ENCODE measurements at regions not wholly inside any gene's neighbourhood (a gene's known extent, or its start where the extent isn't known, plus 50 kb on each side); places are given as distances from the start of the nearest gene placed in this dataset.
"Not testable (repeated sequence)": the region's sequence is repeated elsewhere in the genome, so short reads cannot be mapped to it uniquely, and the experiment has no call there.

DNA sequence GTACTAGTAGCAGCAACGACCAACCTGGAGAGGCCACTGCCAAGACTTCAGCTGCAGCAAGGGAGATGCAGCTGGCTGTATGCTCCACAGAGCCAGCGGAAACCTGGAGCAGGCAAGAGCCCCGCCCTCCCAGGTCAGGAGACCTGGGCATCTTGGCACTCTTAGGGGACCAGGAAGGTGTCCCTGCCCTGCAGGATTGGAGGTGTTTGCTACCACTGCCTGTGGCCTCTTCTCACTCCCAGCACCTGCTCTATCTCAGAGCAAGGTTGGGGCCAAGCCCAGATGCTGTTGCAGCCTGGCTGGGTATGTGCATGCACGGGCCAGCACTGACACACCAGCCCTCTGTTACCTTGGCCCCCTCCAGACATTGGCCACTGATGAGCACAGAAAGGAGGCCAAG is 1512.8 kb downstream of the REEP3 start:
- no peak for DNase-seq (ENCODE audit: low spot score)

DNA sequence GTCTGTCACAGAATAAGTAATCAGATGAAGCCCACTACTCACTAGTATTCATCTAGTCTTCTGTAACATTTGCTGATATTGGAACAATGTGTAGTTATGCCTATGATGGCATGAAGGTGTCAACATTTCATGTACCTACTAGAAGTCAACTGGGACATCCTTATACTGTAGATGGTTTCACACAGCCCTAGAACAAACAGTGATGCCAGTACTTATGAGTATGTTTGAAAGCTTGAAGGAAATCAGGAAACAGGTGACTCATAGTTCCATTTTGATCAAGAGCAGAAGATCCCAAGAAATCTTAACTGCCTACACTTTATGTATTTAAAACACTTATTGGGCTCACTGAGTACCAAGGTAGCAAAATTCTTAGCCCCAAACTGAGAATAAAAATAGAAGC is 1519.6 kb downstream of the REEP3 start:
- DNase-seq (ENCODE audit: low spot score): no peak

DNA sequence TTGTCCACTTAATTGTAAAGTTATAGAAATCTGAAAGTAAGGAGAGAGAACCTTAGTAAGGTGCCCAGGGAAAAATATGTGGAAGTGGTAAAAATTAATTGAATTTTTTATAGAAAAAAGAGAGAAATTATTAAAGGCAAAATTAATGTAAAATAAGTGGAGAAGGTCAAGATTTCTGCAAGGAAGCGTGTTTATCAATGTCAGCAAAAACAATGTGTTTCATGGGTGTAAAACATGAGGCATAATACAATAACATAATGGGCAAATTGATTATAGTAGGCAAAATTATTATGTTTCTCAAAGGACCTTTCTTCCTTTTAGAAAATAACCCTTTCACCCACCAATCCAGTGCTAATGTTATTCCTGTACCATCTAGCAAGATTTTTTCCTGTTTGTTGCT is 1520.1 kb downstream of the REEP3 start:
- DNase-seq (ENCODE audit: low spot score): no peak

DNA sequence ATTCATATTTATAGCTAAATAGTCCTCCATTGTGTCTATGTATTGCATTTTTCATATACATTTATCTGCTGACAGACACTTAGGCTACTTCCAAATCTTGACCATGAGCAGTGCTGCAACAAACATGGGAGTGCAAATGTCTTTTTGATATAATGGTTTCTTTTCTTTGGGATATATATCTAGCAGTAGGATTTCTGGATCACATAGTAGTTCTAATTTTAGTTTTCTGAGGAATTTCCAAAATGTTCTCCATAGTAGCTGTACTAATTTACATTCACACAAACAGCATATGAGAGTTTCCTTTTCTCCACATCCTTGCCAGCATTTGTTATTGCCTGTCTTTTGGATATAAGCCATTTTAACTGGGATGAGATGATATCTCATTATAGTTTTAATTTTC is 1521.3 kb downstream of the REEP3 start:
- DNase-seq (ENCODE audit: low spot score): no peak

DNA sequence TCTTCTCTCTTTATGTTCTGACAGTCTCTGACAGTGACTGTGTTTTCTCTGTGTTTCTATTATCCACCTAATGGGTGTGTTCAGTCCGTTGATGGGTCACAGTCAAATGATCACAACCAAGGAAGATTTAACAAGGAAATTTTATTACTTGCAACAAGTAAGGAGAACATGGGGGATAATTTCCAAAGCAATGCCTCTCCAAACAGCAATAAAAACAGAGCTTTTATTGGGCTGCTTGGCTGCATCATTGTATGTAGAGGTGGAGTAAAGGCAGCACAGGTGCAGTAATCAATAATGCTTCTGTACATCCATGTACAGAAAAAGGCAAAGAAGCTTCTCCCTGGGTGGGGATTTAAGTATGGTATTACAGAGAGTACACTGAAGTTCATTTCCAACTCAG is 1525.6 kb downstream of the REEP3 start:
- DNase-seq (ENCODE audit: low spot score): no peak

DNA sequence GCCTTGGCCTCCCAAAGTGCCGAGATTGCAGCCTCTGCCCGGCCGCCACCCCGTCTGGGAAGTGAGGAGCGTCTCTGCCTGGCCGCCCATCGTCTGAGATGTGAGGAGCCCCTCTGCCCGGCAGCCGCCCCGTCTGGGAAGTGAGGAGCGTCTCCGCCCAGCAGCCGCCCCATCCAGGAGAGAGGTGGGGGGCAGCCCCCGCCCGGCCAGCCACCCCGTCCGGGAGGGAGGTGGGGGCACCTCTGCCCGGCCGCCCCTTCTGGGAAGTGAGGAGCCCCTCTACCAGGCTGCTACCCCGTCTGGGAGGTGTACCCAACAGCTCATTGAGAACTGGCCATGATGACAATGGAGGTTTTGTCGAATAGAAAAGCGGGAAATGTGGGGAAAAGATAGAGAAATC is 1530.9 kb downstream of the REEP3 start:
- DNase-seq (ENCODE audit: low spot score): not testable (repeated sequence)

DNA sequence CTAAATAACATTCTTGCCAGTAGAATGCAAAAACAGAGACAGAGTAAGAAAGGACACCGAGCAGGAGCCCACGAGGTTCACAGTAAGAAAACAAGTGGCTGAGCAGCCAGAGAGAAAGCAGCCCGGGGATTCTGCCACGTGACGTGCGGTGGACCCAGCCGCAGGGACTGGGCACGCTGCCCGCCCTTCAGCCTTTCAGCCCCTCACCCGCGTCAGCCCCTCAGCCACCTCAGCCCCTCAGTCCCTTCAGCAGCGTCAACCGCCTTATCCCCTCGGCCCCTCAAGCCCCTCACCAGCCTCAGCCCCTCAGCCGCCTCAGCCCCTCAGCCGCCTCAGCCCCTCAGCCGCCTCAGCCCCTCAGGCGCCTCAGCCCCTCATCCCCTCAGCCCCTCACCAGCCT is 1532.2 kb downstream of the REEP3 start:
- not testable (repeated sequence) for DNase-seq (ENCODE audit: low spot score)

DNA sequence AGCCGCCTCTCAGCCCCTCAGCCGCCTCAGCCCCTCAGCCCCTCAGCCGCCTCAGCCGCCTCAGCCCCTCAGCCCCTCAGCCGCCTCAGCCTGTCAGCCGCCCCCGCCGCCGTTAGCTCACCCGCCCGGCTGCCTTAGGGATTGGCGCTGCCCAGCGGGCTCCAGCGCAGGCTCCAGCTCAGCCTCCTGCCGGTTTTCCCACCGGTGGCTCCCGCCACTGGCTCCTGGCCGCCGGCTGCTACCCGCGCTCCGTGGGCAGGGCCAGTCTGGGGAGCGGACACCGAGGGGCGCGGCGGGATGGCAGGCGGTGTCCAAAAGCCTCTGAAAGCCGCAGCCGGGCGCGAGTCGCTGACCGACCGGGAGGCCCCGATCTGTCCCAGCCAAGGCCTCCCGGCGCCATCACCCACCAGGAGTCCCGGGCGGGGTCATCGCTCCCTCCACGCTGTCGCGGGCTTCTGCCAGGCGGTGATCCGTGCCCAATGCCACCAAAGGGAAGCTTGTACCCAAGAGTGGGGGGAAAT is 1532.7 kb downstream of the REEP3 start:
- DNase-seq (ENCODE audit: low spot score): not testable (repeated sequence)

DNA sequence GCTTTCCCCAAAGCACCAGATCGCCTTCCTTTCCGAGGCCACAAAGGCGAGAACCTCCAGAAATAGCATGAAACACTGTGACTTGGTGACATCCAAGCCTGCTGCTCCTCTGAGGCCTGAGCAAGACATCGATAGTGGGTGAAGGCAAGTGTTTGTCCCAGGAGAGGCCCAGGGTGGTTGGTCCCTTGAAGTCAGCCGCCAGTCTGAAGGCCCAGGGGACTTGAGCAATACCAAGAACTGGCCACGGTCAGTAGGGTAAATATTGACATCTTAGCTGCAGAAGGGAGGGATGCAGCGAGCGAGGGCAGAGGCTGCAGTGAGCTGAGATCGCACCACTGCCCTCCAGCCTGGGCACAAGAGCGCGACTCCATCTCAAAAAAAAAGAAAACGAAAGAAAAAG is 1533.5 kb downstream of the REEP3 start:
- not testable (repeated sequence) for DNase-seq (ENCODE audit: low spot score)

DNA sequence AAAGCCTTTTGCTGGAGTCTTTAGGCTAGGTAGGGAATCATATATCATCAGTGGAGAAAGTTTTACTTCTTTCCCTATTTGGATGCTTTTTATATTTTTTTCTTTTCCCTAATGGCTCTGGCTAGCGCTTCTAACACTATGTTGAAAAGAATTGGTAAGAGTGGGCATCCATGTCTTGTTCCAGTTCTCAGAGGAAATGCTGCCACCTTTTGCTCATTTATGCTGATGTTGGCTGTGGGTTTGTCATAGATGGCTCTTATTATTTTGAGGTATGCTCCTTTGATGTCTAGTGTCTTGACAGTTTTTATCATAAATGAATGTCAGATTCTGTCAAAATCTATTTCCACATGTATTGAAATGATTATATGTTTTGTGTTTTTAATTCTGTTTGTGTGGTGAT is 1544.1 kb downstream of the REEP3 start:
- DNase-seq (ENCODE audit: low spot score): no peak

DNA sequence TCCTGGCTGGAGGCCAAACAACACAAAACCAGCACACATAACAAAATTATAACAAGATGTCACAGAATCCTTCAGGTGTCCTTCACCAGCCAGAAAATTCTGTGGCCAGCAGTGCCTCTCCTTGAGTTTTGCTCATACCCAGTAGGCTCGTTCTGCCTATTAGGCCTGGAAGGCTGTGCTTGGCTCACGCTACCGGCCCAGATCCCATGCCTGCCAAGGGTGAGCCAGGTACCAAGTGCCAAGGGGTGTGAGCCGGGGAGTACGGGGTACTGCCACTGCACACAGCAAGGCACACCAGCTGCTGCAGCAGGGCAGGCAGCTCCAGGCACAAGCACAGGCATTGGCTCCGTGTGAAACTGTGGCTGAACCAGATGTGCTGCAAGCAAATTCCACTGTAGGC is 1562.0 kb downstream of the REEP3 start:
- DNase-seq (ENCODE audit: low spot score): no peak

DNA sequence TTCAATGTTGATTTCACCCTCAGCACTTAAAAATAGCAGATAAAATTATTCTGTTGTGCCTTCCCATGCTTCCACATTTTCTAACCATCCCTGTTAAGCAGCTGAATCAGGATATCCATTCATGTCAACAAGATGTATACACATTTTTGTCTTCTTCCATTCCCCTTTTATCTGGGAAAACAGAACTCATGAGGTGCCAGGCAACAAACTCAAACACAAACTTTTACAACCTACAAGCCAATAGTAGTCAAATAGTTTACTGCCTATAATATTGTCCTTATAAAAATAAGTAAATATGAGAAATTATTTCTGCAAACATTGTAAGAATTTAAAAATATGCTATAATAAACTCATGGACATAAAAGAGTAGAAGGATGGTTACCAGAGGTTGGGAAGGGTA is 1569.8 kb downstream of the REEP3 start:
- no peak for DNase-seq (ENCODE audit: low spot score)

DNA sequence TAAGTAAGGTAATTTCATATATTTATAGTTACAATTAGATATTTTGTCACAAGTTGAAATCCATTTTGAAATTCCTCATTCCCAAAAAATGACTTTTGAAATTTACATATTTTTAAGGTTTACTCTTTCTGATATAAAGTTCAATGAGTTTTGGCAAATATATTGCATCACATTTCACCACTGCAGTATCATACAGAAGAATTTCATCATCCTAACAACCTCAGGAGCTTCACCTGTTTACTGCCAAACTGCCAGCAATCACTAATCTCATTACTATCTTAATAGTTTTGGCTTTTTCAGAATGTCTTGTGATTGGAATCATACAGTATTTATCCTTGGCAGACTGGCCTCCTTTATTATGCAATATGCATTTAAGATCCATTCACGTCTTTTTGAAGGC is 1578.9 kb downstream of the REEP3 start:
- DNase-seq (ENCODE audit: low spot score): no peak

DNA sequence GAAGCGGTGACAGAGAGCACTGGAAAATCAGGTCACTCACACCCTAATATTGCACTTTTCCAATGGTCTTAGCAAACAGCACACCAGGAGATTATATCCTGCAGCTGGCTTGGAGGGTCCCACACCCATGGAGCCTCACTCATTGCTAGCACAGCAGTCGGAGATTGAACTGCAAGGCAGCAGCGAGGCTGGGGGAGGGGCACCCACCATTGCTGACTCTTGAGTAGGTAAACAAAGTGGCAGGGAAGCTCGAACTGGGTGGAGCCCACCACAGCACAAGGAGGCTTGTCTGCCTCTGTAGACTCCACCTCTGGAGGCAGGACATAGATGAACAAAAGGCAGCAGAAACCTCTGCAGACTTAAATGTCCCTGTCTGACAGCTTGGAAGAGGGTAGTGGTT is 1579.7 kb downstream of the REEP3 start:
- DNase-seq (ENCODE audit: low spot score): not testable (repeated sequence)

DNA sequence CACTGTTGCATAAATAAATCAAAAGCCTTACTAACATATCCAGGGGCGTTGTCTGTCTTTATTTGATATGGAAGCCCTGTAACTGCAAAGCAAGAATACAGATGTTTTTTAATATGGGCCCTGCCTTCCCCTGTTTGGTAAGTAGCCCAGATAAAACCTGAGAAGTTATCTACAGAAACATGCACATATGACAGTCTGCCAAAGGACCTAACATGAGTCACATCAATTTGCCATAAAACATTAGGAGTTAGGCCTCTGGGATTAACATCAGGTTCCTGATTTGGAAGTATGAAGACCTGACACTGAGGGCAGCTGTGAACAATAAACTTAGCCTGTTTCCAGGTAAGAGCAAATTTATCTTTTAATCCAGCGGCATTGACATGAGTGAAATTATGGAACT is 1588.8 kb downstream of the REEP3 start:
- DNase-seq (ENCODE audit: low spot score): no peak

DNA sequence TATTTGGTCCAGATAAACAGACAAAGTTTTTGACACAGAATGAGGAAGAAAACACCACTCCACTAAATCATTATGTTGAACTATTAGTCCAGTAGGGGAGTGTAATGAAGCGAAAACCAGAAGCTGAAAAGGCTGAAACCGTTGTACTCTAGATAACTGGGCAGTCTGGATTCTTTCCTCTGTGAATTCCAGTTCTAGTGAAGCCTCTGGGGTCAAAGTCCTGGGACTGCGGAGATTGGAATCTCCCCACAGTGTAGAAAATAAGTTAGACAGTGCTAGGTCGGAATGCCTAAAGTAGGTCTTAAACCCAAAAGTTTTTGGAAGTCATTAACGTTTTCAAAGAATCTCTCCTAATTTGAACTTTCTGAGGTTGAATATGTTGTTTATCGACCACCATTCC is 1589.9 kb downstream of the REEP3 start:
- DNase-seq (ENCODE audit: low spot score): not testable (repeated sequence)

DNA sequence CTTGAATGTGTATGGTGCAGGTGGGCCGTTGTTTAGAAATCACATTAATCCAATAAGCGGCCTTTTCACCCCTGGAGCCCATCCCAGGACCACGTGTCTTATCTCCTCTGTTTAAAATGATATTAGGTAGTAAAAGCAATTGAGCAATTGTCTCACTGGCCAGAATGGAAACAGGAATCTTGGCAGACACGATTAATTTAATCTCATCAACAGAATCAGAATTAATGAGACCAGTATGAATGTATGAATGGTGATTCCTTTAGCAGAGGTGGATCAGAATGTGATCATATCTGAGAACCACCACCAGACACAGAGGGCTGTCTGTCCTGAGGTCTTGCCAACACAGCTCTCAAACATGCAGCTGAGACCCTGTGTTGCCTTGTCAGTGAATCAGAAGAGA is 1591.4 kb downstream of the REEP3 start:
- no peak for DNase-seq (ENCODE audit: low spot score)

DNA sequence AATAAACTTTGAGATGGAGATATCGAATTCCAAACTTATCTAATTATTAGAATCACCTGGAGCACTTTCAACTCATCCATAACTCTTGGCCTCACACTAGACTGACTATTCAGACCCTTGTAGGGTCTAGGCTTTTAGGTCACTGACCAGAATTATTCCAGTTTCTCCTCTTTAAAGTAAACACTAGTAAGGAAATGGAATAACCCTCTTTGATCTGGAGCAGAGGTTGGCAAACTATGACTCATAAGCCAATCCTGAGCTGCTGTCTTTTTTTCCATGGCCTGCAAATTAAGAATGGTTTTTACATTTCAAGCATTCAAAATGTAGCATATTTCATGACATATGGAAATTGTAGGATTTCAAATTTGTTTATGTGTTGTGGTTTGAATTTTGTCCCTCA is 1601.9 kb downstream of the REEP3 start:
- DNase-seq (ENCODE audit: low spot score): no peak

DNA sequence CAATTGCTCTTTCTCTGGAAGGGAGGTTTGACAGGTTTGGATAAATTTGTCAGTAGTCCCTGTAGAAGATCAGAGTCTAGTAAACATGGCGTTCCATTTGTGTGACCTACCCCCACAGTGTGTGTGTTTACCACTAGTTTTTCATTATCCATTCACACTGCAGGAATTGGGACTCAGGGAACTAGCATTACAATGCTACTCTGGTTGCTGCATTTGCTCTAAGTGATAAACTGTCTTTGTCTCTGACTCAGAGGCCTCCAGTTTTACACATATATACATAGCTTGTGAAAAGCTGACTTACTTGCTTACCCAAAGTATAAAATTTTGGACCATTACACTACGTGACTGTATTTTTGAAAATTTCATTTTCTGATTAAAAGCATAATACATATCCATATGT is 1604.0 kb downstream of the REEP3 start:
- DNase-seq (ENCODE audit: low spot score): no peak

DNA sequence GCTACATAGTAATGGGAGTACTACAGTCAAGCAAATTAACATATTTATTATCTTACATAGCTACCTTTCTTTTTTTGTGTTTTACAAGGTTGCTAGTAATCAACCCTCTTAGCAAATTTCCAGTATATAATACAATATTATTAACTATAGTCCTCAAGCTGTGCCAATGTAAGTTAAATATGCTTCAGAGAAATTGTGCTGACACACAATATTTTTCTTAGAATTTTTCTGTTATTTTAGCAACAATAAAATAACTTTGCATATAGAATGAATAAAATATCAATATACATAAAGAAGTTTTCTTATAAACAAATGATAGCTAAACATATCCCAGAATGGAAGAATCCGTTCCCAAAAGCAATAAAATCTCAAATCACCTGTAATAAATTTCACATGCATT is 1605.1 kb downstream of the REEP3 start:
- DNase-seq (ENCODE audit: low spot score): no peak

DNA sequence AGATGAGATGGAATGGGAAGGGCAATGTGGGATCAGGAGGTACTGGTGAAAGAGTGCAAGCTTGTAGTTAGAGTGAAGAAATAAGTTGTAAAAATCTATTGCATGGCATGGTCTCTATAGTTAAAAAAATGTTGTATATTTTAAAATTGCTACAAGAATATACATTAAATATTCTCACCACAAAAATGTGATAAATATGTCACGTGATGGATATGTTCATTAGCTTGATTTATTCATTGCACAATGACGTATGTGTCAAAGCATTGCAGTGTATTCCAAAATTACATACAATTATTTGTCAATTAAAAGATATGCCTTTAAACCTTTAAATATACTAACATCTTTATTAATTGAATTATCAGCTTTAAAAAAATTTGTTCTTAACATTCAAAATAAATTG is 1607.1 kb downstream of the REEP3 start:
- no peak for DNase-seq (ENCODE audit: low spot score)

DNA sequence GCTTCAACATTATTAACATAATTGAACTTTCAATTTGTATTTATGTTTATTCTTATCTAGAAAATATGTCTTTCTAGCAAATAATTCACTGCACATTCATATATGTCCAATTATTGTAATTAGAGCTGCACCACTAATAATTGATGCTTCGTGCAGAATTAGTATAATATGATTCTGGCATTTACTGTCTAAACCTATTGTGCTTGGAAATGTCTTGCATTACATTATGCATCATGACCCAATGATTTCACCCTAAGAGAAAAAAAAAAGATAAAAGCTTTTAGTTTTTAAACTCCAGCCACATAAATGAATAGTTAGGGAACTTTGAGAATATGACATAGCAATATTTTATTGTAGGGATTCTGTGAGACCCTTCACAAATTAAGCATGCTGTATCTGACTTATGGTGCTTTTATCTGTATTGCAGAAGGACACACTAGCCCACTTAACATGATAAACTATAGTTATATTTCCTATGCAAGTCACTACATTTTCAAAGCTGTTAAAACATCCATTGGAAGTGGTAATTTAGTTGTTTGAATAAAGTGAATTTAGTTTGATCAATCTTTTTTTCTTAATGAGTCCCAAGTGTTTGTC is 1609.1 kb downstream of the REEP3 start:
- DNase-seq (ENCODE audit: low spot score): no peak

DNA sequence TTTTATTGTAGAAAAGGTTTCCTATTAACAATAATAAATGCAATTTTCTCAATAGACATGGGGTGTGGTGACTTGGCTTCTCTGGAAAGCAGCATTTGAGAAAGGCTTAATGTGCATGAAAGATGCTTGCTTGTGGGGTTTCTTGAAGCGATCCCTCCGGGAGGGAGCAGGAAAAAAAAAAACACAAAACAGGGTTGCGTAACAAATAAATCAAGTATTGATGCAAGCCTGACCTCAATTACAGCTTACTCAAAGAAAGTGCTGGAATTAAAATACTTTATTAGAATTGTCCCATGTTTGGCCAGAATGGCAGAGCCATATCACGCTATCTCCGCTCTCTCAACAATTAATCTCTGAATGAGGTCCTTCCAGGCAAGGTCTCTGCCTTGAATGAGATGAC is 1612.5 kb downstream of the REEP3 start:
- DNase-seq (ENCODE audit: low spot score): no peak

DNA sequence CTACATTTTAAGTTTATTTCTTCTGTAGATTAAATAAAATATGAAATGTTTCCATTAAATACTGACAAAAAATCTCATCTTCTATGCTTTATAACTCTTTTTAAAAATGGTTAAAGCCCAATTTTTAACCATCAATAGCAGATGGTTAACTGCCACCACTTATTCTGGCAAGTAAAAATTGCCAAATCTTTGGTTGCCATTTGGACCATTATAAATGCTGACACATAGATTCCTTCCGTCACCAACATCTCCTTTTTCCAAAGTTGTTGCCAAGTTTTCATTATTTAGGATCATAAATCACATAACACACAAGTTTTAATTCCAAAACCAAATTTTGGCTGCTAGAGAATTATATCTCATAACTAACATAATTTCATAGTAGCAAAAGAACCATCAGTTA is 1614.3 kb downstream of the REEP3 start:
- DNase-seq (ENCODE audit: low spot score): no peak
